ENCODE measurements at regions not wholly inside any gene's neighbourhood (a gene's known extent, or its start where the extent isn't known, plus 50 kb on each side); places are given as distances from the start of the nearest gene placed in this dataset.

DNA sequence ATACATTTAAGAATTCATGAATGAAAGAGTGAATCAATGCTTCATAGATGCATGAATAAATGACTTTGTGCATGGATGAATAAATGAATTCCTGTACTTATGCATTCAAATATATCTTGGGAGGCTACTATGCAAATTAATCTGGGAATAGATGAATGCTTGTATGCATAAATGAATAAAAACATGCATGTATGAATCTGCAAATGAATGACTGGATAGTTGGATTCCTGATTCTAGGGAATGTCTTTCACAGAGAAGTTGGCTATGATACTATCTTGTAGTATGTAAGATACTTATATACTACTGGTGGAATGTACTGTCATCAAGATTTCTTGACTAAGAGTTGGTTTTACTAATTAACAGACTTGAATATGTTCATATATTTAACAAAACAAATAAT, 75.3 kb upstream of the ASTN2 start:
- Histone ChIP-seq H3K36me3 (ENCODE audit: insufficient read depth) (no peaks in the 10 kb centered on the region), H3F3A (replicated peaks; ENCODE audit: low read depth) (no peaks in the 10 kb centered on the region), H4K20me1 (replicated peaks; ENCODE audit: insufficient read depth) (no peaks in the 10 kb centered on the region), H3K9me2 (ENCODE audit: insufficient read depth) (no peaks in the 10 kb centered on the region), H3K27ac (ENCODE audit: low read depth) (no peak overlapping the region), H3K4me1 (ENCODE audit: insufficient read depth) (peaks cover 21% of the 10 kb centered on the region), H3K27me3 (ENCODE audit: insufficient read depth) (no peaks in the 10 kb centered on the region), H3K4me3 (no peak overlapping the region), H2AFZ (no peak overlapping the region), H3K79me2 (replicated peaks; ENCODE audit: insufficient read depth) (no peaks in the 10 kb centered on the region), H3K4me2 (no peak overlapping the region)
- peaks cover 4% of the 10 kb centered on the region for H3K27me3 Mint-ChIP-seq (ENCODE audit: insufficient read depth, low read depth, poor library complexity)
- H3K9me3 Mint-ChIP-seq, result no peaks in the 10 kb centered on the region
- no peak overlapping the region for H3K4me3 Mint-ChIP-seq
- ATAC-seq (no peak), DNase-seq (ENCODE audit: low spot score) (no peak)
- peaks cover 13% of the 10 kb centered on the region for H3K4me1 Mint-ChIP-seq
- H3K27ac Mint-ChIP-seq, result no peak overlapping the region
- H3K36me3 Mint-ChIP-seq (ENCODE audit: low read depth), result no peaks in the 10 kb centered on the region
- TF ChIP-seq EZH2phosphoT487 (IDR thresholded peaks at IDR 0.05; ENCODE audit: unreplicated experiment) (no peak), ETS1 (IDR thresholded peaks at IDR 0.05) (no peak), CTCF (conservative IDR thresholded peaks at IDR 0.05; ENCODE audit: low read depth in 2 of 2) (no peak), NANOG (IDR thresholded peaks at IDR 0.05; ENCODE audit: borderline replicate concordance) (no peak), POLR2AphosphoS5 (IDR thresholded peaks at IDR 0.05; ENCODE audit: low read depth) (no peak), ZNF331 (CRISPR knock-in tag; IDR thresholded peaks at IDR 0.05; ENCODE audit: low read depth) (no peak), JUNB (IDR thresholded peaks at IDR 0.05; ENCODE audit: unreplicated experiment) (no peak), REST (IDR thresholded peaks at IDR 0.05; ENCODE audit: unreplicated experiment) (no peak), ZNF114 (CRISPR knock-in tag; IDR thresholded peaks at IDR 0.05) (no peak), EZH2 (IDR thresholded peaks at IDR 0.05; ENCODE audit: low read depth, unreplicated experiment) (no peak), STAT1 (IDR thresholded peaks at IDR 0.05; ENCODE audit: unreplicated experiment) (no peak)
